BJ (cell line): ENCODE measurements at regions not wholly inside any gene's neighbourhood (a gene's known extent, or its start where the extent isn't known, plus 50 kb on each side); places are given as distances from the start of the nearest gene placed in this dataset.

Source experiments
- CTCF ChIA-PET: fragments of 350-600 bp; formaldehyde crosslinking; extraction: SDS; loops from one replicate; lab custom pipeline; 2021; ENCODE audit warnings: antibody characterized with exemption, inconsistent platforms; lab: Yijun Ruan, JAX
- POLR2A ChIA-PET: fragments of 300-600 bp; sonication (Branson Sonifier 250); formaldehyde crosslinking; extraction: SDS; loops from one replicate; lab custom pipeline; 2021; ENCODE audit warnings: antibody characterized with exemption; lab: Charles Lee
- DNase-seq: peaks from one replicate; pipeline ENCODE4 v3.0.0-alpha.2; 2011; ENCODE audit warnings: low read depth
- H3K27me3 ChIP-seq: 2 replicates; pipeline ENCODE4 v1.6.0; 2011; ENCODE audit warnings: low read length; ENCODE audit not compliant: control insufficient read depth, insufficient read depth
- H3K36me3 ChIP-seq: 2 replicates; pipeline ENCODE4 v1.5.1; 2011; ENCODE audit warnings: low read length; ENCODE audit not compliant: control insufficient read depth, insufficient read depth
- H3K4me3 ChIP-seq: 2 replicates; pipeline ENCODE4 v1.5.1; 2011; ENCODE audit warnings: low read depth, mild to moderate bottlenecking, control low read depth, low read length
- CTCF ChIP-seq: IDR thresholded peaks from 2 replicates; pipeline ENCODE4 v1.5.1; 2011; ENCODE audit warnings: low read depth, mild to moderate bottlenecking, control low read depth, inconsistent platforms, low read length, moderate library complexity; ENCODE audit not compliant: insufficient read depth

DNA sequence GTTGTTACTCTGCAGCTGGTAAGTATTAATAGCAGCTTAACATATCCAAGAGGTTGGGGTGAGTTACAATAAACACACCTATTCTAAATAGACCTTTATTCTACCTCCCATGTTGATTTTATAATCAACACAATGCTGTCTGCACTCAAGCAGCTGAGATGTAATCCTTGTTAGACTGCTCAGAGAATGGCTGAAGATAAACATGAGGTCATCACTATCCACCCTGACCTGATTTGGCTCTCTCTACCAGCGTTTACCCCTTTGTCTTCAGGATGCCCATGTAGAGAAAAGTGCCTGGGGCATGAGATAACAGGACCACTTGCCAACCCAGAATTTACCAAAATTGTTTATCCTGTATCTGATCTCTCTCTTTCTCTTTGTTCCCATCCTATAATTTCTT is 220.7 kb upstream of the DEFB112 start:
- no peak for TF ChIP-seq CTCF
- Histone ChIP-seq H3K4me3 (no peak overlapping the region), H3K27me3 (no peaks in the 10 kb centered on the region), H3K36me3 (no peaks in the 10 kb centered on the region)
- POLR2A ChIA-PET = no interaction called here
- DNase-seq = no peak
- CTCF ChIA-PET = interaction anchor here (0.6 kb wide), 1 partner anchor 11 kb away, joined by 5 read pairs; no protein-coding TSS in a partner anchor

- ChIA-PET CTCF (no interaction called here), POLR2A (no interaction called here)
- Histone ChIP-seq H3K4me3 (no peak overlapping the region), H3K27me3 (no peaks in the 10 kb centered on the region), H3K36me3 (no peaks in the 10 kb centered on the region)
- TF ChIP-seq CTCF = no peak
- no peak for DNase-seq
Measured at GRCh38 chr6:50271266-50271665, 221.5 kb upstream of the DEFB112 start.

- ChIA-PET CTCF (no interaction called here), POLR2A (no interaction called here)
- no peak for DNase-seq
- Histone ChIP-seq H3K4me3 (no peak overlapping the region), H3K36me3 (no peaks in the 10 kb centered on the region), H3K27me3 (no peaks in the 10 kb centered on the region)
- TF ChIP-seq CTCF = no peak
Measured at GRCh38 chr6:50271817-50272216, 222.1 kb upstream of the DEFB112 start.

DNA sequence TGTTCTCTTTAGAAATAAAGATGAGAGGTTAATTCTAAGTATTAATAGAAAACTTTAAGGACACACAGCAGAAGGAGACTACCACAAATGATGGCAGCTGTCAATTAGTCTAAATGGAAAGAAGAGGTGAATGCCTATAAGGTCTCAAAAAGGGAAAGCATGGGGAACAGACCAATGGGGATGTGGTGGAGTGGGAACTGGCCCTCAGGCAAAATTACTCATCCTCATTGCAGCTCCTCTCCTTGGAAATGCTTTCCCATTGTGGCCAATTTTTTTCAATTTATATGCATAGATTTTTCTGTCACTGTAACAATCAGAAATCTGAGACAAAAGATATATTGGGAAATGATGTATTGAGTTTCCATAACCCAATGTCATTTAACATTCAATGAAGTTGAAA is 222.9 kb upstream of the DEFB112 start:
- POLR2A ChIA-PET = no interaction called here
- no peak for TF ChIP-seq CTCF
- CTCF ChIA-PET = no interaction called here
- H3K36me3 ChIP-seq = no peaks in the 10 kb centered on the region
- no peak overlapping the region for H3K4me3 ChIP-seq
- no peak for DNase-seq
- H3K27me3 ChIP-seq = no peaks in the 10 kb centered on the region

GRCh38 chr6:50276771-50277261 is 227.1 kb upstream of the DEFB112 start:
- POLR2A ChIA-PET = no interaction called here
- TF ChIP-seq CTCF = no peak
- CTCF ChIA-PET = no interaction called here
- Histone ChIP-seq H3K27me3 (no peaks in the 10 kb centered on the region), H3K36me3 (no peaks in the 10 kb centered on the region), H3K4me3 (no peak overlapping the region)
- no peak for DNase-seq
